Endothelial cell (in vitro differentiated cells): ENCODE measurements at regions not wholly inside any gene's neighbourhood (a gene's known extent, or its start where the extent isn't known, plus 50 kb on each side); places are given as distances from the start of the nearest gene placed in this dataset.

Experiments
- DNase-seq: peaks from one replicate; pipeline ENCODE4 v3.0.0; 2021; ENCODE audit warnings: low spot score
- H3K27ac Mint-ChIP-seq: one replicate; pipeline ENCODE4 v1.8.0; 2021; ENCODE audit warnings: mixed read lengths, inconsistent platforms; ENCODE audit not compliant: unreplicated experiment
- H3K27me3 Mint-ChIP-seq: one replicate; pipeline ENCODE4 v1.8.0; 2021; ENCODE audit warnings: mild to moderate bottlenecking, moderate library complexity, mixed read lengths, inconsistent platforms; ENCODE audit not compliant: unreplicated experiment
- H3K36me3 Mint-ChIP-seq: one replicate; pipeline ENCODE4 v1.8.0; 2021; ENCODE audit warnings: mild to moderate bottlenecking, low read depth, mixed read lengths, inconsistent platforms; ENCODE audit not compliant: unreplicated experiment
- H3K4me1 Mint-ChIP-seq: one replicate; pipeline ENCODE4 v1.8.0; 2021; ENCODE audit warnings: mild to moderate bottlenecking, mixed read lengths, inconsistent platforms; ENCODE audit not compliant: unreplicated experiment
- H3K4me3 Mint-ChIP-seq: one replicate; pipeline ENCODE4 v1.8.0; 2021; ENCODE audit warnings: mild to moderate bottlenecking, mixed read lengths, inconsistent platforms; ENCODE audit not compliant: unreplicated experiment
- H3K9me3 Mint-ChIP-seq: one replicate; pipeline ENCODE4 v1.8.0; 2021; ENCODE audit warnings: mixed read lengths, inconsistent platforms; ENCODE audit not compliant: unreplicated experiment
- CTCF ChIP-seq: fragments of 200-600 bp; sonication (generic); IDR thresholded peaks from one replicate; pipeline ENCODE4 v1.5.0; 2021; ENCODE audit warnings: antibody characterized with exemption; ENCODE audit not compliant: unreplicated experiment

DNA sequence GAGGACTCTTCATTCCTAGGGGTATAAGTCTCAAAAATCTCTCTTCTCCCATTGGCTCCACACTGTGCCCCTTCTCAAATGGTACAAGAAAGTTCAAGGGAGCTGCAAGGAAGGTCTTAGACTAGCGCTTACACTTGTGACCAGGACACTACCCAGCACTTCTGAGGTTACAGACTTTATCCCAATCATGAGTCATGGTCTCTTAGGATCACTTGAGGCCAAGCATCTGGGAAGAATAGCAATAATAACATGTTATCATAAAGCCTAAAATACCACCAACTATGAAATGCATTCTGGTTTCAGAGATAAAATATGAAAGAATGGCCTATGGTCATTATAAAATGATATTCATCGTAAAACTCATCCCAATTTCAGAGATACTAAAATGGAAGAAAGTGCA, 309.9 kb upstream of the PKDCC start:
- no peaks in the 10 kb centered on the region for H3K9me3 Mint-ChIP-seq
- no peak for DNase-seq
- no peaks in the 10 kb centered on the region for H3K36me3 Mint-ChIP-seq
- H3K4me3 Mint-ChIP-seq: no peak overlapping the region
- no peak for TF ChIP-seq CTCF
- H3K4me1 Mint-ChIP-seq: no peaks in the 10 kb centered on the region
- H3K27ac Mint-ChIP-seq: no peak overlapping the region
- H3K27me3 Mint-ChIP-seq: no peaks in the 10 kb centered on the region

DNA sequence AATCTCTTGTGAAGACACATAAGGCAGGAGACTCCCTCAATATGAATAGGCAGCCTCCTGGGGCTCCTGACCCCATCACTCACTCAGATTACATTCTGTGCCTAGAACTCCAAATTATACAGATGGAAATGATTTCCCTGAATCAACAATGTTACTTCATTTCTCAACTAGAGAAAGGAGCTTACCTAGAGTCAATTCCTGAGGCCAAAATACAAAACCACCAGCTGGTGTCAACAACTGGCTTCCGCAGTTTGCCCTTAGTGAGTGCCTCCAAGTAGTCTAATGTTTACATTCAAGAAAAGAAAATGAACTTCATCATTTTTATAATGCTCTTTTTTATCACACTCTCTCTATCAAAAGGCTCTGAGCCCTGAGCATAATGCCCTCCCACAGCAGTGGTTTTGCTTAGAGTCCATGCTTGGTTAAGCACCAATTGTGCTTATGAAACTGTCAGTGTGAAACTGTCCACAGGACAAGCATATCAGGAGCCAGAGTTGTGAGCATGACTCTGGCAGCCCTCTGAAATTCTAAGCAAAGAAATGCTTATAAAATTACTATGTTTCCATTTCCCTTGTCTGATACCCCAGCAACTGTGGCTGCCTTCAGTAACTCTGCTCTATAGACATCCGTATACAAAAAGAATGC, 305.7 kb upstream of the PKDCC start:
- H3K9me3 Mint-ChIP-seq: no peaks in the 10 kb centered on the region
- no peak for TF ChIP-seq CTCF
- DNase-seq: no peak

GRCh38 chr2:41743324-41743723, 304.5 kb upstream of the PKDCC start:
- H3K27ac Mint-ChIP-seq: no peak overlapping the region

More for the DNA sequence above, 305.7 kb upstream of the PKDCC start:
- Mint-ChIP-seq H3K4me3 (no peak overlapping the region), H3K27ac (no peak overlapping the region), H3K4me1 (no peaks in the 10 kb centered on the region), H3K27me3 (no peaks in the 10 kb centered on the region), H3K36me3 (no peaks in the 10 kb centered on the region)

DNA sequence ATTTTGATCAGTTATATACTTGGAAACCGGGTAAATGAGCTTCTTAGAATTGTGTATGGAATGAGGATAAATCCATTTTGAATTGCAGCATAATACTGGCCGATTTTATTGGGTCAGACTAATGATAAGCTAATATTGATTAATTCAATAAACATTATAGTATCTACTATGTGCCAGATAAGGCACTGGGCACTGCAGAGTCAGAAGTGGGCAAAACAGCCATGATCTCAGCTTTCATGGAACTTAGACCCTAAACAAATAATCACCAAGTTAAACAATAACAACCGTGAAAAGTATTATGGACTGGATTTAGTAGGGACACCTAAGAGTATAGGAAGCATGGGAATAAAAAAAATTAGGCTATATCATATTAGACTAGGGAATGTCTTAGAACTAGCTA, 297.0 kb upstream of the PKDCC start:
- no peak for DNase-seq
- H3K27me3 Mint-ChIP-seq: no peaks in the 10 kb centered on the region
- no peaks in the 10 kb centered on the region for H3K36me3 Mint-ChIP-seq
- H3K27ac Mint-ChIP-seq: no peak overlapping the region
- no peaks in the 10 kb centered on the region for H3K9me3 Mint-ChIP-seq
- no peak overlapping the region for H3K4me3 Mint-ChIP-seq
- H3K4me1 Mint-ChIP-seq: no peaks in the 10 kb centered on the region
- TF ChIP-seq CTCF: no peak

More at GRCh38 chr2:41743324-41743723, 304.5 kb upstream of the PKDCC start:
- Mint-ChIP-seq H3K4me3 (no peak overlapping the region), H3K4me1 (no peaks in the 10 kb centered on the region), H3K36me3 (no peaks in the 10 kb centered on the region), H3K27me3 (no peaks in the 10 kb centered on the region), H3K9me3 (no peaks in the 10 kb centered on the region)
- no peak for DNase-seq
- TF ChIP-seq CTCF: no peak

DNA sequence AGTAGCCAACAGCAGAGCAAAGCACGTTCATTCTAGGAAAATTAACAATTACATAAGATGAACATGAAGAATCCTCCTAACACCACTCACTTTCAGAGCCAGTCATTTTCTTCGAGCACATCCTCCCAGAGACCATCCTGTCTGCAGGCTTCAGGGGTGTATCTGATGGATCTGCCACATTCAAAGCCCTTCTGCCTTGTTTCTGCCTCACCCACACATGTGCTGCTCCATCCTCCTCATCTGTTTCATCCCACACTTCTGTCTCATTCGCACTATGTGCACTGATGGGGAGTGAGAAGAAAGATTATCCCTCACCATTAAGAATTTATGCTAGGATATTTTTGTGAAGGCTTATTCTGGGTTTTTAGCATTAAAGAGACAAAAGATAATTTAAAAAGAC, 287.9 kb upstream of the PKDCC start:
- Mint-ChIP-seq H3K4me3 (no peak overlapping the region), H3K27me3 (no peaks in the 10 kb centered on the region), H3K4me1 (no peaks in the 10 kb centered on the region), H3K27ac (no peak overlapping the region), H3K9me3 (no peaks in the 10 kb centered on the region), H3K36me3 (no peaks in the 10 kb centered on the region)
- no peak for TF ChIP-seq CTCF
- no peak for DNase-seq
